Peyer's patch (tissue), 4 donors: ENCODE measurements at regions not wholly inside any gene's neighbourhood (a gene's known extent, or its start where the extent isn't known, plus 50 kb on each side); places are given as distances from the start of the nearest gene placed in this dataset.
A peak's percentile ranks its signal among the peaks of the same experiment; 100 is the strongest.

Experiments used
- DNase-seq, 3 donors: peaks; one replicate each; pipeline ENCODE4 v3.0.0-alpha.2; 2017 to 2019
- H3K27ac ChIP-seq, 4 donors: fragments of 200-600 bp; sonication (generic); one replicate each; pipeline ENCODE4 v1.5.1; 2016 to 2019
- H3K27me3 ChIP-seq, 2 donors: fragments of 200-600 bp; sonication (generic); one replicate each; pipeline ENCODE4 v1.5.1; 2019
- H3K36me3 ChIP-seq, 3 donors: fragments of 200-600 bp; sonication (generic); one replicate each; pipeline ENCODE4 v1.5.1; 2016 to 2019
- H3K4me1 ChIP-seq, 4 donors: fragments of 200-600 bp; sonication (generic); one replicate each; pipeline ENCODE4 v1.5.1; 2016 to 2019
- H3K4me3 ChIP-seq, 4 donors: fragments of 200-600 bp; sonication (generic); 1 replicate in 3 of 4; 2 replicates in 1 of 4; pipeline ENCODE4 v1.5.1; 2016 to 2019; ENCODE audit warnings: mild to moderate bottlenecking in 1 of 4
- H3K9me3 ChIP-seq, 4 donors: fragments of 200-600 bp; sonication (generic); one replicate each; pipeline ENCODE4 v1.5.1; 2016 to 2019; ENCODE audit warnings: mild to moderate bottlenecking in 1 of 4
- POLR2A ChIP-seq, 2 donors: fragments of 450-650 bp; IDR thresholded peaks; one replicate each; pipeline ENCODE4 v1.5.1; 2017; ENCODE audit warnings: antibody characterized with exemption in 2 of 2, mild to moderate bottlenecking in 2 of 2, moderate library complexity in 2 of 2
- TF ChIP-seq, protein P1 (sequence below), 6 experiments: fragments of 450-650 bp in 4 of 6; fragments of 200-600 bp in 2 of 6; sonication (generic) in 1 of 6; IDR thresholded peaks; one replicate each; pipeline ENCODE4 v1.5.1; 2017 to 2019; ENCODE audit warnings: antibody characterized with exemption in 6 of 6, mild to moderate bottlenecking in 3 of 6, moderate library complexity in 1 of 6

DNA sequence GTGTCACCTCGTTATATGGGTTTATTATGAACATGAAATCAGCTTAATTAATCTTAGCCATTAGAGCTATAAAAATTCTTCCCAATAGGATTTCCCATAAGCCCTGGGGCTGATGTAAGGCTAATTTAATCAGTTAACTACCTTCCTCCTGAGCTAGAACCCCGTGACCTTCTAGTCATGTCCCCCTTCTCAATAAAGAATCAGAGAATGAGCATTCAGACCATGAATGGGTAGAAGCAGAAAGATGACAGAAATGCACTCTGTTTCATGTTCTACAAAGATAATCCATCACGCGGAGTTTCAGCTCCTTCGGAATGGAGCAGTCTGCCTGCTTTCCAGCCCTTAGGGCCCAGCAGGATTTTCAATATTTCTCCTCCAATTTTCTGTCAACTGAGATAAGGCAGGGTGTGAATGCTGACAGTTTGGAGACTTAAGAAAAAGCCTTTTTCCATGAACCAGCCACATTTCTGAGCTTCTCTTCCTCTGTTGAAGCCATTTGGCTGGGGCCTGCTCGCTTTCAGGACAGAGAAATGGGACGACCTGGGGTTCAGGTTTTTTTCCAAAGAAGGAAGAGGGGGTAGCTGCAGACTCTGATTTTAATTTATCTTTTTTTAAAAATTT, 211.0 kb downstream of the NEBL start:
- no peak overlapping the region for H3K27ac ChIP-seq
- H3K27me3 ChIP-seq = no peaks in the 10 kb centered on the region
- TF ChIP-seq, protein P1, sequence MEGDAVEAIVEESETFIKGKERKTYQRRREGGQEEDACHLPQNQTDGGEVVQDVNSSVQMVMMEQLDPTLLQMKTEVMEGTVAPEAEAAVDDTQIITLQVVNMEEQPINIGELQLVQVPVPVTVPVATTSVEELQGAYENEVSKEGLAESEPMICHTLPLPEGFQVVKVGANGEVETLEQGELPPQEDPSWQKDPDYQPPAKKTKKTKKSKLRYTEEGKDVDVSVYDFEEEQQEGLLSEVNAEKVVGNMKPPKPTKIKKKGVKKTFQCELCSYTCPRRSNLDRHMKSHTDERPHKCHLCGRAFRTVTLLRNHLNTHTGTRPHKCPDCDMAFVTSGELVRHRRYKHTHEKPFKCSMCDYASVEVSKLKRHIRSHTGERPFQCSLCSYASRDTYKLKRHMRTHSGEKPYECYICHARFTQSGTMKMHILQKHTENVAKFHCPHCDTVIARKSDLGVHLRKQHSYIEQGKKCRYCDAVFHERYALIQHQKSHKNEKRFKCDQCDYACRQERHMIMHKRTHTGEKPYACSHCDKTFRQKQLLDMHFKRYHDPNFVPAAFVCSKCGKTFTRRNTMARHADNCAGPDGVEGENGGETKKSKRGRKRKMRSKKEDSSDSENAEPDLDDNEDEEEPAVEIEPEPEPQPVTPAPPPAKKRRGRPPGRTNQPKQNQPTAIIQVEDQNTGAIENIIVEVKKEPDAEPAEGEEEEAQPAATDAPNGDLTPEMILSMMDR (IDR thresholded peaks at IDR 0.05) = no peak
- TF ChIP-seq POLR2A (IDR thresholded peaks at IDR 0.05) = no peak
- H3K36me3 ChIP-seq = no peaks in the 10 kb centered on the region
- no peaks in the 10 kb centered on the region for H3K4me1 ChIP-seq
- no peak overlapping the region for H3K4me3 ChIP-seq
- no peak for DNase-seq
- no peaks in the 10 kb centered on the region for H3K9me3 ChIP-seq

GRCh38 chr10:20685462-20685861, 211.6 kb downstream of the NEBL start:
- Histone ChIP-seq H3K27ac (no peak overlapping the region), H3K4me1 (no peaks in the 10 kb centered on the region), H3K36me3 (no peaks in the 10 kb centered on the region)

DNA sequence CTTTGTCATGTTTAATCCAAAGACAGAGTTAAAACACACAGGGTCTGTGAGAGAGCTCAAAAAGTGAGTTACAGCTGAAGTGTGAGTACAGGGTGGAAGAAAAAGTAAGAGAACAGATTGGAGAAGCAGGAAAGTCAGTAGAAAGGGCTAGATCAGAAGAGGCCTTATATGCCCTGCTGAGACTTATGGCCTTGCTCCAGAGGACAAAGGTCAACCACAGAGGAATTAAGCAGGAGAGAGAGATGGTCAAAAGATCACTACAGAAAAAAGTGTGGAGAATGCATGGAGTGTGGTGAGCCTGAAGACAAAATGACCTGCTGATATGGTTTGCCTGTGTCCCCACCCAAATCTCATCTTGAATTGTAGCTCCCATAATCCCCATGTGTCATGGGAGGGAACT, 213.8 kb downstream of the NEBL start:
- TF ChIP-seq, protein P1 (IDR thresholded peaks at IDR 0.05) = no peak
- TF ChIP-seq POLR2A (IDR thresholded peaks at IDR 0.05) = no peak
- H3K9me3 ChIP-seq = no peaks in the 10 kb centered on the region
- DNase-seq = peak in 1 of 3 donors; percentile 53
- no peaks in the 10 kb centered on the region for H3K36me3 ChIP-seq
- H3K4me1 ChIP-seq = no peaks in the 10 kb centered on the region
- H3K27ac ChIP-seq = no peak overlapping the region
- no peaks in the 10 kb centered on the region for H3K27me3 ChIP-seq
- no peak overlapping the region for H3K4me3 ChIP-seq

More at GRCh38 chr10:20685462-20685861, 211.6 kb downstream of the NEBL start:
- Histone ChIP-seq H3K9me3 (no peaks in the 10 kb centered on the region), H3K4me3 (no peak overlapping the region), H3K27me3 (no peaks in the 10 kb centered on the region)
- TF ChIP-seq, protein P1 (IDR thresholded peaks at IDR 0.05) = no peak
- TF ChIP-seq POLR2A (IDR thresholded peaks at IDR 0.05) = no peak
- DNase-seq = no peak

GRCh38 chr10:20682782-20683181, 214.3 kb downstream of the NEBL start:
- Histone ChIP-seq H3K27ac (no peak overlapping the region), H3K27me3 (no peaks in the 10 kb centered on the region), H3K9me3 (no peaks in the 10 kb centered on the region), H3K36me3 (no peaks in the 10 kb centered on the region), H3K4me3 (no peak overlapping the region), H3K4me1 (no peaks in the 10 kb centered on the region)
- TF ChIP-seq, protein P1 (IDR thresholded peaks at IDR 0.05) = no peak
- no peak for TF ChIP-seq POLR2A (IDR thresholded peaks at IDR 0.05)
- no peak for DNase-seq

- H3K27me3 ChIP-seq = no peaks in the 10 kb centered on the region
- H3K27ac ChIP-seq = no peak overlapping the region
- TF ChIP-seq POLR2A (IDR thresholded peaks at IDR 0.05) = no peak
- TF ChIP-seq, protein P1 (IDR thresholded peaks at IDR 0.05) = no peak
- H3K36me3 ChIP-seq = no peaks in the 10 kb centered on the region
- H3K4me3 ChIP-seq = no peak overlapping the region
- H3K4me1 ChIP-seq = no peaks in the 10 kb centered on the region
- no peak for DNase-seq
- H3K9me3 ChIP-seq = no peaks in the 10 kb centered on the region
Measured at GRCh38 chr10:20677340-20677739, 219.8 kb downstream of the NEBL start.

DNA sequence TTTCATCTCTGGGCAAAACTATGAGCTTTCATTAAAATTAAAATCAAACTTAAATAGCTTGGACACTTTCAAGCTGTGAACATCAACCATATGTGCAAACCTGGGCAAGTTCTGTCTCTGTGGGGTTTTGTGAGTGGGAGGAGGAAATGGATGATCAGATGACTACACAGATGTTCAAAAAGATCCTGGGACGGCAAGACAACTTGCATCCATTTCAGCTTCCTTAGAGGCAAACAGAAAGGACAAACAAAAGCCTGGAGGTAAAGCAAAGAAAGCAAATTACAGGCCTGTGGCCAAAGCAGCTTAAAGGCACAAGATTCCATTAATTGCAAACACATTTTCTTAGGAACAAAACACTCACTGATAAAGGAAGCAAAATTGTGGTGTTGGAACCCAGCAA, 222.2 kb downstream of the NEBL start:
- no peaks in the 10 kb centered on the region for H3K4me1 ChIP-seq
- no peaks in the 10 kb centered on the region for H3K36me3 ChIP-seq
- no peak for DNase-seq
- no peaks in the 10 kb centered on the region for H3K27me3 ChIP-seq
- no peaks in the 10 kb centered on the region for H3K9me3 ChIP-seq
- no peak for TF ChIP-seq POLR2A (IDR thresholded peaks at IDR 0.05)
- TF ChIP-seq, protein P1 (IDR thresholded peaks at IDR 0.05) = no peak
- no peak overlapping the region for H3K4me3 ChIP-seq
- H3K27ac ChIP-seq = no peak overlapping the region
